ENCODE measurements at regions not wholly inside any gene's neighbourhood (a gene's known extent, or its start where the extent isn't known, plus 50 kb on each side); places are given as distances from the start of the nearest gene placed in this dataset.
"Not testable (repeated sequence)": the region's sequence is repeated elsewhere in the genome, so short reads cannot be mapped to it uniquely, and the experiment has no call there.

- no peaks in the 10 kb centered on the region for H3K4me1 Mint-ChIP-seq
- H3K27me3 Mint-ChIP-seq (ENCODE audit: low read depth, poor library complexity): peaks cover 10% of the 10 kb centered on the region
- no peak for DNase-seq
- TF ChIP-seq CTCF (IDR thresholded peaks at IDR 0.05): no peak
- no peak overlapping the region for H3K4me3 Mint-ChIP-seq
- H3K27ac Mint-ChIP-seq: no peak overlapping the region
- no peaks in the 10 kb centered on the region for H3K36me3 Mint-ChIP-seq (ENCODE audit: low read depth)
- H3K9me3 Mint-ChIP-seq: peaks cover 17% of the 10 kb centered on the region
Observed at GRCh38 chr5:74974451-74975091, 77.8 kb downstream of the GCNT4 start.

GRCh38 chr5:74973694-74974093, 78.7 kb downstream of the GCNT4 start:
- Mint-ChIP-seq H3K27ac (no peak overlapping the region), H3K4me1 (no peaks in the 10 kb centered on the region), H3K9me3 (peaks cover 17% of the 10 kb centered on the region), H3K4me3 (no peak overlapping the region), H3K36me3 (ENCODE audit: low read depth) (no peaks in the 10 kb centered on the region), H3K27me3 (ENCODE audit: low read depth, poor library complexity) (peaks cover 11% of the 10 kb centered on the region)
- no peak for DNase-seq
- TF ChIP-seq CTCF (IDR thresholded peaks at IDR 0.05): no peak

- no peak for TF ChIP-seq CTCF (IDR thresholded peaks at IDR 0.05)
- no peak for DNase-seq
- H3K27me3 Mint-ChIP-seq (ENCODE audit: low read depth, poor library complexity): peaks cover 11% of the 10 kb centered on the region
Observed at GRCh38 chr5:74971947-74972460, 80.4 kb downstream of the GCNT4 start.

GRCh38 chr5:74970891-74971290, 81.5 kb downstream of the GCNT4 start:
- Mint-ChIP-seq H3K9me3 (peaks cover 10% of the 10 kb centered on the region), H3K27me3 (ENCODE audit: low read depth, poor library complexity) (peaks cover 11% of the 10 kb centered on the region)
- H3K36me3 Mint-ChIP-seq (ENCODE audit: low read depth); H3K4me3 Mint-ChIP-seq; H3K4me1 Mint-ChIP-seq; H3K27ac Mint-ChIP-seq; DNase-seq: not testable (repeated sequence)

More at GRCh38 chr5:74971947-74972460, 80.4 kb downstream of the GCNT4 start:
- no peak overlapping the region for H3K4me3 Mint-ChIP-seq
- H3K9me3 Mint-ChIP-seq: peaks cover 17% of the 10 kb centered on the region
- no peak overlapping the region for H3K27ac Mint-ChIP-seq
- no peaks in the 10 kb centered on the region for H3K4me1 Mint-ChIP-seq
- H3K36me3 Mint-ChIP-seq (ENCODE audit: low read depth): no peaks in the 10 kb centered on the region

GRCh38 chr5:74969726-74970125, 82.6 kb downstream of the GCNT4 start:
- no peaks in the 10 kb centered on the region for H3K36me3 Mint-ChIP-seq (ENCODE audit: low read depth)

More at GRCh38 chr5:74969726-74970125, 82.6 kb downstream of the GCNT4 start:
- no peak for DNase-seq
- Mint-ChIP-seq H3K27ac (no peak overlapping the region), H3K4me3 (no peak overlapping the region), H3K9me3 (peaks cover 3% of the 10 kb centered on the region), H3K27me3 (ENCODE audit: low read depth, poor library complexity) (peaks cover 11% of the 10 kb centered on the region), H3K4me1 (peaks cover 5% of the 10 kb centered on the region)
- no peak for TF ChIP-seq CTCF (IDR thresholded peaks at IDR 0.05)
